ENCODE measurements at regions not wholly inside any gene's neighbourhood (a gene's known extent, or its start where the extent isn't known, plus 50 kb on each side); places are given as distances from the start of the nearest gene placed in this dataset.
A peak's percentile ranks its signal among the peaks of the same experiment; 100 is the strongest.

DNA sequence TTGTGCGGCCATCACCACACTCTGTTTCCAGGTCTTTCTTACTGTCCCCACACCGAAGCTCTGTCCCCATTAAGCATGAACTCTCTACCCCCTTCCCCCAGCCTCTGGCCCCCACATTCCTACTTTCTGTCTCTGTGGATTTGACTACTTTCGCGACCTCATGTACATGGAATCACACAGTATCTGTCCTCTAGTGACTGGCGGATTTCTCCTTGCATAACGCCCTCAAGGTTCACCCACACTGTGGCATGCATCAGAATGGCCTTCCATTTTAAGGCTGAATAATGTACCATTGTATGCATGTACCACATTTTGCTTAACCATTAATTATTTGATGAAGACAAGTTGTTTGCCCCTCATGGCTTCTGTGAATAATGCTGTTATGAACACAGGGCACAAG is 467.6 kb upstream of the HS6ST1 start:
- Mint-ChIP-seq H3K27me3 (no peaks in the 10 kb centered on the region), H3K4me1 (ENCODE audit: low read depth) (no peaks in the 10 kb centered on the region), H3K4me3 (no peak overlapping the region), H3K36me3 (ENCODE audit: low read depth) (no peaks in the 10 kb centered on the region), H3K27ac (no peak overlapping the region), H3K9me3 (no peaks in the 10 kb centered on the region)
- ChIA-PET CTCF (no interaction called here), POLR2A (no interaction called here)
- Histone ChIP-seq H3K36me3 (ENCODE audit: insufficient read depth, low read length) (no peaks in the 10 kb centered on the region), H3K4me3 (ENCODE audit: low read length) (no peak overlapping the region), H3K27me3 (ENCODE audit: control insufficient read depth in 1 of 2, insufficient read depth in 2 of 2, low read length in 2 of 2) (no peaks in the 10 kb centered on the region), H3K27ac (ENCODE audit: low read depth in 1 of 2, low read length in 2 of 2) (no peak overlapping the region), H3K9me3 (ENCODE audit: control insufficient read depth in 1 of 2, insufficient read depth in 1 of 2, low read length in 2 of 2) (peaks cover 0 to 42% of the 10 kb centered on the region in 2 experiments), H3K4me1 (ENCODE audit: insufficient read depth, low read length) (no peaks in the 10 kb centered on the region)
- intact Hi-C loops (cut with DNase I, micrococcal nuclease): no loop called here
- no peak for DNase-seq
- TF ChIP-seq, protein P1, sequence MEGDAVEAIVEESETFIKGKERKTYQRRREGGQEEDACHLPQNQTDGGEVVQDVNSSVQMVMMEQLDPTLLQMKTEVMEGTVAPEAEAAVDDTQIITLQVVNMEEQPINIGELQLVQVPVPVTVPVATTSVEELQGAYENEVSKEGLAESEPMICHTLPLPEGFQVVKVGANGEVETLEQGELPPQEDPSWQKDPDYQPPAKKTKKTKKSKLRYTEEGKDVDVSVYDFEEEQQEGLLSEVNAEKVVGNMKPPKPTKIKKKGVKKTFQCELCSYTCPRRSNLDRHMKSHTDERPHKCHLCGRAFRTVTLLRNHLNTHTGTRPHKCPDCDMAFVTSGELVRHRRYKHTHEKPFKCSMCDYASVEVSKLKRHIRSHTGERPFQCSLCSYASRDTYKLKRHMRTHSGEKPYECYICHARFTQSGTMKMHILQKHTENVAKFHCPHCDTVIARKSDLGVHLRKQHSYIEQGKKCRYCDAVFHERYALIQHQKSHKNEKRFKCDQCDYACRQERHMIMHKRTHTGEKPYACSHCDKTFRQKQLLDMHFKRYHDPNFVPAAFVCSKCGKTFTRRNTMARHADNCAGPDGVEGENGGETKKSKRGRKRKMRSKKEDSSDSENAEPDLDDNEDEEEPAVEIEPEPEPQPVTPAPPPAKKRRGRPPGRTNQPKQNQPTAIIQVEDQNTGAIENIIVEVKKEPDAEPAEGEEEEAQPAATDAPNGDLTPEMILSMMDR (IDR thresholded peaks at IDR 0.05): no peak
- ATAC-seq (ENCODE audit: poor library complexity): no peak

GRCh38 chr2:128786741-128787478 is 468.2 kb upstream of the HS6ST1 start:
- CTCF ChIA-PET: no interaction called here
- Mint-ChIP-seq H3K36me3 (ENCODE audit: low read depth) (no peaks in the 10 kb centered on the region), H3K27ac (no peak overlapping the region), H3K4me3 (no peak overlapping the region), H3K4me1 (ENCODE audit: low read depth) (no peaks in the 10 kb centered on the region), H3K27me3 (no peaks in the 10 kb centered on the region), H3K9me3 (no peaks in the 10 kb centered on the region)
- H3K4me1 ChIP-seq (ENCODE audit: insufficient read depth, low read length): no peaks in the 10 kb centered on the region
- intact Hi-C loops (cut with DNase I, micrococcal nuclease): no loop called here
- no peak for ATAC-seq (ENCODE audit: poor library complexity)
- TF ChIP-seq, protein P1 (IDR thresholded peaks at IDR 0.05): no peak
- H3K27me3 ChIP-seq (ENCODE audit: control insufficient read depth in 1 of 2, insufficient read depth in 2 of 2, low read length in 2 of 2): peaks cover 0 to 3% of the 10 kb centered on the region in 2 experiments
- H3K4me3 ChIP-seq (ENCODE audit: low read length): no peak overlapping the region
- POLR2A ChIA-PET: no interaction called here
- H3K27ac ChIP-seq (ENCODE audit: low read depth in 1 of 2, low read length in 2 of 2): no peak overlapping the region
- peak in 1 of 14 experiments; percentile 16 for DNase-seq
- peaks cover 0 to 46% of the 10 kb centered on the region in 2 experiments for H3K9me3 ChIP-seq (ENCODE audit: control insufficient read depth in 1 of 2, insufficient read depth in 1 of 2, low read length in 2 of 2)
- H3K36me3 ChIP-seq (ENCODE audit: insufficient read depth, low read length): no peaks in the 10 kb centered on the region

DNA sequence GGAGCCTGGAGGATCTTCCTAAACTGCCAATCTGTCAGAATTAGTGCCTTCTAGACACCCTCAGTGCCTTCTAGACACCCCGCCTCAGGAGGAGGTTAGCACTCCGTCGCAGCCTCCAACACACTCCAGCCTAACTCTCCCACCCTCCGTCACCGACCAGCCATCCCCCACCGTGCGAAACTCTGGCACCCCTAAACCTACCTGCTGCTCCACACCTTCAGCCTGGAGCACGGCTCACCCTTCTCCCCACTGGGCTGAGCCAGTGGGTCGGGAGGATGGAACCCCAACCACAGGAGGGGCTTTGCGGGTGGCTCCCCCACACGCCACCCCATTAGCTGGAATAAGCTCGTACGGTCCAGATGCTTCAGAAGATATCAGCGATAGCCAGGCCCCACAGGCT is 468.9 kb upstream of the HS6ST1 start:
- no peaks in the 10 kb centered on the region for H3K36me3 Mint-ChIP-seq (ENCODE audit: low read depth)
- Histone ChIP-seq H3K27ac (ENCODE audit: low read depth in 1 of 2, low read length in 2 of 2) (no peak overlapping the region), H3K36me3 (ENCODE audit: insufficient read depth, low read length) (no peaks in the 10 kb centered on the region), H3K9me3 (ENCODE audit: control insufficient read depth in 1 of 2, insufficient read depth in 1 of 2, low read length in 2 of 2) (peaks cover 0 to 42% of the 10 kb centered on the region in 2 experiments), H3K27me3 (ENCODE audit: control insufficient read depth in 1 of 2, insufficient read depth in 2 of 2, low read length in 2 of 2) (peaks cover 0 to 3% of the 10 kb centered on the region in 2 experiments), H3K4me1 (ENCODE audit: insufficient read depth, low read length) (no peaks in the 10 kb centered on the region), H3K4me3 (ENCODE audit: low read length) (no peak overlapping the region)
- no peaks in the 10 kb centered on the region for H3K4me1 Mint-ChIP-seq (ENCODE audit: low read depth)
- ChIA-PET CTCF (no interaction called here), POLR2A (no interaction called here)
- TF ChIP-seq, protein P1 (IDR thresholded peaks at IDR 0.05): no peak
- no peak overlapping the region for H3K27ac Mint-ChIP-seq
- H3K9me3 Mint-ChIP-seq: no peaks in the 10 kb centered on the region
- H3K27me3 Mint-ChIP-seq: no peaks in the 10 kb centered on the region
- no peak for DNase-seq
- intact Hi-C loops (cut with DNase I, micrococcal nuclease): no loop called here
- no peak overlapping the region for H3K4me3 Mint-ChIP-seq
- ATAC-seq (ENCODE audit: poor library complexity): no peak

Measured in CD4-positive, alpha-beta T cell (primary cell).